Loucy (cell line): ENCODE measurements at regions not wholly inside any gene's neighbourhood (a gene's known extent, or its start where the extent isn't known, plus 50 kb on each side); places are given as distances from the start of the nearest gene placed in this dataset.

ENCODE experiments used
- H2AFZ ChIP-seq: fragments of 200-600 bp; sonication (generic); 2 replicates; pipeline ENCODE4 v1.6.0; 2016; ENCODE audit warnings: antibody characterized with exemption, mild to moderate bottlenecking, low read length, moderate library complexity
- H3F3A ChIP-seq: fragments of 200-600 bp; 2 replicates; pipeline ENCODE4 v1.6.0; 2016; ENCODE audit warnings: antibody characterized with exemption, low read depth, mild to moderate bottlenecking
- H3K27me3 ChIP-seq: fragments of 200-600 bp; sonication (generic); 2 replicates; pipeline ENCODE4 v1.6.1; 2014; ENCODE audit warnings: low read length, mild to moderate bottlenecking; ENCODE audit not compliant: insufficient read depth, poor library complexity, severe bottlenecking
- H3K36me3 ChIP-seq: fragments of 200-600 bp; sonication (generic); 2 replicates; pipeline ENCODE4 v1.6.1; 2016; ENCODE audit warnings: low read length; ENCODE audit not compliant: insufficient read depth
- H3K4me1 ChIP-seq: fragments of 200-600 bp; sonication (generic); 2 replicates; pipeline ENCODE4 v1.5.1; 2014; ENCODE audit warnings: low read length, mild to moderate bottlenecking; ENCODE audit not compliant: insufficient read depth, poor library complexity, severe bottlenecking
- H3K4me2 ChIP-seq: fragments of 200-600 bp; sonication (generic); 2 replicates; pipeline ENCODE4 v1.6.0; 2014; ENCODE audit warnings: antibody characterized with exemption, low read length, low read depth, mild to moderate bottlenecking; ENCODE audit not compliant: poor library complexity, severe bottlenecking
- H3K4me3 ChIP-seq: fragments of 200-600 bp; sonication (generic); 2 replicates; pipeline ENCODE4 v1.5.1; 2014; ENCODE audit warnings: low read length, mild to moderate bottlenecking, mixed read lengths; ENCODE audit not compliant: poor library complexity, severe bottlenecking
- H3K79me2 ChIP-seq: fragments of 200-600 bp; sonication (generic); 2 replicates; pipeline ENCODE4 v1.6.1; 2014; ENCODE audit warnings: low read length; ENCODE audit not compliant: insufficient read depth
- H3K9ac ChIP-seq: fragments of 200-600 bp; sonication (generic); 2 replicates; pipeline ENCODE4 v1.6.0; 2014; ENCODE audit warnings: mild to moderate bottlenecking, low read depth, low read length, moderate library complexity; ENCODE audit not compliant: poor library complexity, severe bottlenecking
- H3K9me2 ChIP-seq: fragments of 200-600 bp; sonication (generic); replicated peaks from 2 replicates; pipeline ENCODE4 v1.6.1; 2016; ENCODE audit warnings: low read depth, low read length, mixed read lengths
- H3K9me3 ChIP-seq: fragments of 200-600 bp; sonication (generic); 2 replicates; pipeline ENCODE4 v1.6.1; 2014; ENCODE audit warnings: mild to moderate bottlenecking, antibody characterized with exemption, low read length, low read depth; ENCODE audit not compliant: insufficient read depth
- H4K20me1 ChIP-seq: fragments of 200-600 bp; sonication (generic); 2 replicates; pipeline ENCODE4 v1.6.0; 2014; ENCODE audit warnings: antibody characterized with exemption, low read length, mild to moderate bottlenecking; ENCODE audit not compliant: insufficient read depth, poor library complexity, severe bottlenecking
- CTCF ChIP-seq: fragments of 200-600 bp; sonication (generic); conservative IDR thresholded peaks from 2 replicates; pipeline ENCODE4 v1.5.1; 2014; ENCODE audit warnings: mild to moderate bottlenecking, antibody characterized with exemption, low read length
- EZH2phosphoT487 ChIP-seq: fragments of 200-600 bp; IDR thresholded peaks from 2 replicates; pipeline ENCODE4 v1.6.1; 2018; ENCODE audit warnings: antibody characterized with exemption, mild to moderate bottlenecking, moderate library complexity, borderline replicate concordance

- TF ChIP-seq CTCF (no peak), EZH2phosphoT487 (no peak)
- H2AFZ ChIP-seq = no peak overlapping the region
Measured at GRCh38 chr6:137805622-137806021, 61.4 kb upstream of the TNFAIP3 start.

GRCh38 chr6:137806914-137807682 lies 60.0 kb upstream of the TNFAIP3 start:
- Histone ChIP-seq H3K4me2 (no peak overlapping the region), H3K4me3 (no peak overlapping the region), H3K27me3 (no peaks in the 10 kb centered on the region), H3F3A (no peaks in the 10 kb centered on the region), H3K9me3 (no peaks in the 10 kb centered on the region), H2AFZ (0 out of 2 replicates have a peak overlapping the region, but pooled peaks have one; percentile 54), H3K9ac (no peak overlapping the region), H3K79me2 (no peaks in the 10 kb centered on the region), H3K4me1 (peaks cover 43% of the 10 kb centered on the region), H3K9me2 (no peaks in the 10 kb centered on the region), H4K20me1 (no peaks in the 10 kb centered on the region), H3K36me3 (no peaks in the 10 kb centered on the region)
- no peak for TF ChIP-seq EZH2phosphoT487
- no peak for TF ChIP-seq CTCF

More at GRCh38 chr6:137805622-137806021, 61.4 kb upstream of the TNFAIP3 start:
- Histone ChIP-seq H3F3A (no peaks in the 10 kb centered on the region), H3K9me2 (no peaks in the 10 kb centered on the region), H4K20me1 (no peaks in the 10 kb centered on the region), H3K36me3 (no peaks in the 10 kb centered on the region), H3K4me2 (no peak overlapping the region), H3K79me2 (no peaks in the 10 kb centered on the region), H3K4me1 (peaks cover 41% of the 10 kb centered on the region), H3K9me3 (no peaks in the 10 kb centered on the region), H3K4me3 (no peak overlapping the region), H3K9ac (no peak overlapping the region), H3K27me3 (no peaks in the 10 kb centered on the region)

- H3K9ac ChIP-seq = no peak overlapping the region
- no peak overlapping the region for H3K4me3 ChIP-seq
- H3K4me1 ChIP-seq = peaks cover 50% of the 10 kb centered on the region
- no peaks in the 10 kb centered on the region for H3K27me3 ChIP-seq
- H4K20me1 ChIP-seq = no peaks in the 10 kb centered on the region
- H3K79me2 ChIP-seq = no peaks in the 10 kb centered on the region
- H3K36me3 ChIP-seq = no peaks in the 10 kb centered on the region
- TF ChIP-seq CTCF = no peak
- TF ChIP-seq EZH2phosphoT487 = no peak
- no peaks in the 10 kb centered on the region for H3K9me3 ChIP-seq
- no peak overlapping the region for H3K4me2 ChIP-seq
- H3K9me2 ChIP-seq = no peaks in the 10 kb centered on the region
- H2AFZ ChIP-seq = peak overlapping the region; percentile 54; the same call in 1 of the 2 replicates
- no peaks in the 10 kb centered on the region for H3F3A ChIP-seq
Measured at GRCh38 chr6:137808191-137808590, 58.9 kb upstream of the TNFAIP3 start.
